Fibroblast of lung (primary cell): ENCODE measurements at regions not wholly inside any gene's neighbourhood (a gene's known extent, or its start where the extent isn't known, plus 50 kb on each side); places are given as distances from the start of the nearest gene placed in this dataset.

ENCODE experiments used
- DNase-seq, 2 donors: peaks; one replicate each; pipeline versions ENCODE4 v3.0.0 to v3.0.0-alpha.2; 2010; ENCODE audit warnings: low read depth in 2 of 2
- H2AFZ ChIP-seq: 2 replicates; pipeline ENCODE4 v1.5.1; 2012; ENCODE audit warnings: low read length, control low read depth, inconsistent platforms
- H3K27ac ChIP-seq: 2 replicates; pipeline ENCODE4 v1.5.1; 2011; ENCODE audit warnings: low read length, control low read depth; ENCODE audit not compliant: insufficient read depth
- H3K27me3 ChIP-seq: 2 replicates; pipeline ENCODE4 v1.5.1; 2011; ENCODE audit warnings: mild to moderate bottlenecking, low read length; ENCODE audit not compliant: control insufficient read depth, insufficient read depth
- H3K36me3 ChIP-seq: 2 replicates; pipeline ENCODE4 v1.5.1; 2011; ENCODE audit warnings: low read length; ENCODE audit not compliant: control insufficient read depth, insufficient read depth
- H3K4me1 ChIP-seq: 2 replicates; pipeline ENCODE4 v1.5.1; 2011; ENCODE audit warnings: low read length; ENCODE audit not compliant: control insufficient read depth, insufficient read depth; ENCODE audit errors: extremely low read depth
- H3K4me2 ChIP-seq: 2 replicates; pipeline ENCODE4 v1.5.1; 2011; ENCODE audit warnings: low read length, control low read depth; ENCODE audit not compliant: insufficient read depth; ENCODE audit errors: extremely low read depth
- H3K4me3 ChIP-seq, 4 experiments: fragments of 200-600 bp in 1 of 4; sonication (generic) in 1 of 4; replicated peaks in 1 of 4; 2 replicates each; pipeline ENCODE4 v1.5.1; 2011 to 2016; ENCODE audit warnings: low read length in 4 of 4, low read depth in 3 of 4, mild to moderate bottlenecking in 3 of 4, control low read depth in 2 of 4, inconsistent platforms in 1 of 4, mixed read lengths in 1 of 4; ENCODE audit not compliant: insufficient read depth in 1 of 4; ENCODE audit errors: control extremely low read depth in 1 of 4
- H3K79me2 ChIP-seq: 2 replicates; pipeline ENCODE4 v1.5.1; 2012; ENCODE audit warnings: mild to moderate bottlenecking, low read length, inconsistent platforms; ENCODE audit not compliant: control insufficient read depth, insufficient read depth
- H3K9ac ChIP-seq: 2 replicates; pipeline ENCODE4 v1.5.1; 2011; ENCODE audit warnings: mild to moderate bottlenecking, low read length, control low read depth; ENCODE audit not compliant: insufficient read depth
- H3K9me3 ChIP-seq: 2 replicates; pipeline ENCODE4 v1.5.1; 2012; ENCODE audit warnings: low read depth, low read length; ENCODE audit not compliant: control insufficient read depth, insufficient read depth
- H4K20me1 ChIP-seq: 2 replicates; pipeline ENCODE4 v1.5.1; 2011; ENCODE audit warnings: low read length; ENCODE audit not compliant: control insufficient read depth, insufficient read depth; ENCODE audit errors: extremely low read depth
- CTCF ChIP-seq, 2 donors: IDR thresholded peaks in 1 of 2; conservative IDR thresholded peaks in 1 of 2; 1 replicate in 1 of 2; 2 replicates in 1 of 2; pipeline ENCODE4 v1.5.1; 2011 to 2012; ENCODE audit warnings: low read length in 2 of 2, control low read depth in 1 of 2, inconsistent platforms in 1 of 2, low read depth in 1 of 2, mild to moderate bottlenecking in 1 of 2
- EZH2 ChIP-seq: IDR thresholded peaks from 2 replicates; pipeline ENCODE4 v1.5.1; 2012; ENCODE audit warnings: low read length, control low read depth, mild to moderate bottlenecking; ENCODE audit errors: missing control alignments

GRCh38 chr2:185952100-185952499 lies 213.5 kb downstream of the FSIP2 start:
- H3K36me3 ChIP-seq: no peaks in the 10 kb centered on the region
- no peaks in the 10 kb centered on the region for H4K20me1 ChIP-seq
- no peak overlapping the region for H3K27ac ChIP-seq
- H3K4me1 ChIP-seq: no peaks in the 10 kb centered on the region
- no peak overlapping the region for H3K4me3 ChIP-seq
- H2AFZ ChIP-seq: no peak overlapping the region
- TF ChIP-seq EZH2: no peak
- TF ChIP-seq CTCF (conservative IDR thresholded peaks at IDR 0.05 in 1 of 2, IDR thresholded peaks at IDR 0.05 in 1 of 2; ENCODE audit: low read depth in 1 of 2, low read length in 2 of 2): no peak
- H3K79me2 ChIP-seq: no peaks in the 10 kb centered on the region
- no peaks in the 10 kb centered on the region for H3K27me3 ChIP-seq
- H3K9me3 ChIP-seq: no peaks in the 10 kb centered on the region
- no peak for DNase-seq
- H3K9ac ChIP-seq: no peak overlapping the region
- no peak overlapping the region for H3K4me2 ChIP-seq

GRCh38 chr2:185954389-185954788 lies 215.8 kb downstream of the FSIP2 start:
- no peaks in the 10 kb centered on the region for H3K79me2 ChIP-seq
- H4K20me1 ChIP-seq: no peaks in the 10 kb centered on the region
- H3K4me1 ChIP-seq: no peaks in the 10 kb centered on the region
- no peak overlapping the region for H3K4me2 ChIP-seq
- DNase-seq: no peak
- H3K4me3 ChIP-seq: no peak overlapping the region
- H3K27me3 ChIP-seq: no peaks in the 10 kb centered on the region
- no peak overlapping the region for H3K9ac ChIP-seq
- H3K9me3 ChIP-seq: no peaks in the 10 kb centered on the region
- no peak for TF ChIP-seq EZH2
- no peak for TF ChIP-seq CTCF (conservative IDR thresholded peaks at IDR 0.05 in 1 of 2, IDR thresholded peaks at IDR 0.05 in 1 of 2; ENCODE audit: low read depth in 1 of 2, low read length in 2 of 2)
- H2AFZ ChIP-seq: no peak overlapping the region
- no peak overlapping the region for H3K27ac ChIP-seq
- no peaks in the 10 kb centered on the region for H3K36me3 ChIP-seq

GRCh38 chr2:185955050-185955449 lies 216.4 kb downstream of the FSIP2 start:
- H3K4me1 ChIP-seq: no peaks in the 10 kb centered on the region
- no peaks in the 10 kb centered on the region for H4K20me1 ChIP-seq
- no peaks in the 10 kb centered on the region for H3K27me3 ChIP-seq
- no peak overlapping the region for H3K27ac ChIP-seq
- no peak overlapping the region for H2AFZ ChIP-seq
- H3K4me3 ChIP-seq: no peak overlapping the region
- H3K36me3 ChIP-seq: no peaks in the 10 kb centered on the region
- TF ChIP-seq EZH2: no peak
- no peak for TF ChIP-seq CTCF (conservative IDR thresholded peaks at IDR 0.05 in 1 of 2, IDR thresholded peaks at IDR 0.05 in 1 of 2; ENCODE audit: low read depth in 1 of 2, low read length in 2 of 2)
- H3K9ac ChIP-seq: no peak overlapping the region
- DNase-seq: no peak
- H3K4me2 ChIP-seq: no peak overlapping the region
- H3K79me2 ChIP-seq: no peaks in the 10 kb centered on the region
- H3K9me3 ChIP-seq: no peaks in the 10 kb centered on the region
